Karpas-422 (cell line): ENCODE measurements at regions not wholly inside any gene's neighbourhood (a gene's known extent, or its start where the extent isn't known, plus 50 kb on each side); places are given as distances from the start of the nearest gene placed in this dataset.
"Not testable (repeated sequence)": the region's sequence is repeated elsewhere in the genome, so short reads cannot be mapped to it uniquely, and the experiment has no call there.

ENCODE experiments used
- DNase-seq: peaks from one replicate; pipeline ENCODE4 v3.0.0-alpha.2; 2015
- H2AFZ ChIP-seq: fragments of 200-600 bp; sonication (generic); 2 replicates; pipeline ENCODE4 v1.6.1; 2014; ENCODE audit warnings: antibody characterized with exemption, low read length, mixed read lengths
- H3K27ac ChIP-seq: fragments of 200-600 bp; sonication (generic); 2 replicates; pipeline ENCODE4 v1.5.1; 2014; ENCODE audit warnings: mild to moderate bottlenecking, low read length, moderate library complexity
- H3K27me3 ChIP-seq: fragments of 200-600 bp; sonication (generic); 2 replicates; pipeline ENCODE4 v1.6.1; 2014; ENCODE audit warnings: low read length, mixed read lengths
- H3K36me3 ChIP-seq: fragments of 200-600 bp; sonication (generic); 2 replicates; pipeline ENCODE4 v1.6.1; 2014; ENCODE audit warnings: low read length, mixed read lengths; ENCODE audit not compliant: insufficient read depth
- H3K4me1 ChIP-seq: fragments of 200-600 bp; sonication (generic); 2 replicates; pipeline ENCODE4 v1.6.1; 2014; ENCODE audit warnings: mild to moderate bottlenecking, low read length, mixed read lengths
- H3K4me2 ChIP-seq: fragments of 200-600 bp; sonication (generic); 2 replicates; pipeline ENCODE4 v1.6.1; 2014; ENCODE audit warnings: low read length, low read depth, mild to moderate bottlenecking; ENCODE audit not compliant: poor library complexity, severe bottlenecking
- H3K4me3 ChIP-seq: fragments of 200-600 bp; sonication (generic); 2 replicates; pipeline ENCODE4 v1.5.1; 2014; ENCODE audit warnings: mild to moderate bottlenecking, antibody characterized with exemption, low read length, mixed read lengths
- H3K79me2 ChIP-seq: fragments of 200-600 bp; sonication (generic); 2 replicates; pipeline ENCODE4 v1.6.1; 2014; ENCODE audit warnings: mild to moderate bottlenecking, low read length, mixed read lengths
- H3K9ac ChIP-seq: fragments of 200-600 bp; sonication (generic); 2 replicates; pipeline ENCODE4 v1.6.0; 2014; ENCODE audit warnings: low read length
- H3K9me2 ChIP-seq: fragments of 200-600 bp; sonication (generic), shearing (Covaris generic); replicated peaks from 2 replicates; pipeline ENCODE4 v1.6.0; 2014; ENCODE audit warnings: mild to moderate bottlenecking, low read length, moderate library complexity; ENCODE audit not compliant: insufficient read depth
- H3K9me3 ChIP-seq: fragments of 300-700, 200-600 bp; sonication (generic); 2 replicates; pipeline ENCODE4 v1.6.1; 2014; ENCODE audit warnings: low read length, mixed read lengths
- H4K20me1 ChIP-seq: fragments of 200-600 bp; sonication (generic); 2 replicates; pipeline ENCODE4 v1.6.1; 2014; ENCODE audit warnings: mild to moderate bottlenecking, antibody characterized with exemption, low read length, low read depth; ENCODE audit not compliant: insufficient read depth

GRCh38 chr1:149686593-149687238 lies 95.8 kb upstream of the FCGR1A start:
- not testable (repeated sequence) for H3K4me3 ChIP-seq, H3K9me2 ChIP-seq, H3K79me2 ChIP-seq, H3K4me2 ChIP-seq, H4K20me1 ChIP-seq, H3K4me1 ChIP-seq, H3K27ac ChIP-seq, H3K9ac ChIP-seq, H3K9me3 ChIP-seq, H3K27me3 ChIP-seq, DNase-seq, H3K36me3 ChIP-seq, H2AFZ ChIP-seq

DNA sequence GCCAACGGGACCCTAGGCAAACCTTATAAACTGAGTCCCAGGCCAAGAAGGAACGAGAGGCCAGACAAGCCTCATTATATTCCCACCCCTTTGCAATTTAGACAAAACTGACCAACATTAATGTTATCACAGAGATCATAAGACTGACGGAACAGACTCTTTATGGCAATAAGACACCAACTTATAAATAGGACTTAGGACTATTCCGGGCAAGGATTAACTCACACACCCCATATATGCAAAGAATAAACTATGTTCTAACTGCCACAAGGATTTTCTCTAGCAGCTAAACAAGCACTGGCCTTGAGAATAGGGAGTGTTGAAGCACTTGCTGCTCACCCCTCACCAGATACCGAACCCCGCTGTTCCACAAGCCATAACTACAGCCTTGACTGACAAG lies 91.1 kb upstream of the FCGR1A start:
- H4K20me1 ChIP-seq, H3K27me3 ChIP-seq, H3K9ac ChIP-seq, H3K36me3 ChIP-seq, H3K27ac ChIP-seq, H3K4me1 ChIP-seq, H3K79me2 ChIP-seq, H3K4me3 ChIP-seq, H3K9me2 ChIP-seq, H2AFZ ChIP-seq, DNase-seq, H3K9me3 ChIP-seq, H3K4me2 ChIP-seq: not testable (repeated sequence)

DNA sequence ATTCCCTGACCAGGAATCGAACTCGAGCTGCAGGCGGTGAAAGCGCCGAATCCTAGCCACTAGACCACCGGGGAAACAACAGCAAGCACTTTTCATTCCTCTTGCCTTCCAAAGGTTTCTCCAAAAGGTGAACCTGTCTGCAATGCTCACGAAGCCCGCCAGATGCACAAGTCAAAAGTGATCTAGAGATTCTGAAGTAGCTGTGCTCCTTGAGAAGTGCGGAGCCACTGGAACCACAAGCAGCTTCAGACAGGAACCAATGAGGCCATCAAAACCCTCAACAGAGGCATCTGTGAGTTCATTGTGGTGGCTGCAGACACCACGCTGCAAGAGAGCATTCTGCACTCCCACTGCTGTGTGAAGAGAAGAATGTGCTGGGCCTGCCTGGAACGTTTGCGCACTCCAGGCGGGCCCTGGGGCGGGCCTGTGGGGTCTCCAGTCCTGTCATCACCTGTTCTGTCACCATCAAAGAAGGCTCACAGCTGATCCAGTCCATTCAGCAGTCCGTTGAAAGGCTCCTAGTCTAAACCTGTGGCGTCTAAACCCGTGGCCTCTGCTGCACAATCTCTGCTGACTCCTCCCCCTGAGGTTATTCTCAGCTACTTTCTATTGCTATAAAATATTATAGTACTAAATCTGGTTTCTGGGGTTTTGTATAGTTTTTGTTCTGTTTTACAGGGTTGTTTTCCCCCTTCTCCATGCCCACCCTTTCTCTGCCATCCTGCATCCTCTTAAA lies 89.5 kb upstream of the FCGR1A start:
- H3K4me1 ChIP-seq, DNase-seq: not testable (repeated sequence)

DNA sequence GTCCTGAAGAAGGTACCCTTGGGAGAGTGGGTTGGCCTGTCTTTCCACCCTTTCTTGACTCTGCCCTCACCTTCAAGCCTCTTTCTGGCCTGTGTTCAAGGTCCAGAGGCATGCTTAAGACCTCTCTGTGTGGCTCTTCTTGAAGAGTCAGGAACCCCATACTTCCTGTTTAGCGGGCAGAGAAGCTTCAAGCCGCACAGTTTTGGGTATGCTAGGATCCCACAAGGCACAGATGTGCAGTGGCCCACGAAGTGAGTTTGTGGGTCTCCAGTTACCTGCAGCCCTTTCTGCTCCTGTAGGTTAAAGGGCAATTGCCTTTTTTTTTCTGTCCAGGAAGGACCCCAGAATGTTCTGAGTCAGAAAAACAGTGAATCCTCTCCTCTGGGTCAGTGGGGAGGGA lies 87.4 kb upstream of the FCGR1A start:
- not testable (repeated sequence) for DNase-seq, H3K27me3 ChIP-seq

More for the DNA sequence above, 89.5 kb upstream of the FCGR1A start:
- not testable (repeated sequence) for H3K9me3 ChIP-seq, H2AFZ ChIP-seq, H3K36me3 ChIP-seq, H3K9me2 ChIP-seq, H3K9ac ChIP-seq, H3K27ac ChIP-seq, H4K20me1 ChIP-seq, H3K79me2 ChIP-seq, H3K27me3 ChIP-seq, H3K4me2 ChIP-seq, H3K4me3 ChIP-seq

DNA sequence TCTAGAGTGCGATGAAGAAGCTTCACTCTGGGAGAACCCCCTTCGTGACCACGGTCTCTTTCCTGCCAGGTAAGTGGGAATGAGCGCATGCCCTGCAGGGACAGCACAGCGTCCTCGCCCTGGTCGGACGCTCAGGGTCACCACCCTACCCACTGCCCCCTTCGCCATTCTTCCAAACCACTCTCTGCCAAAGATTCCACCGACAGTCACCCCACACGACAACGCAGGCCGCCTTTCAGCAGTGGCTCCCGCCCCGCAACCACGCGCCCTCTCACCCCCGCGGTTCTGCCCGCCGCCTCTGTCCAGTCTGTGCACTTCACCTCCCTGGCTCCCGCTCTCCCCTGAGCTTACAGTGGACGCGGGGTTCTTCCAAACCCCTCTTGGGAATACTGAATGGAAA lies 82.3 kb upstream of the FCGR1A start:
- DNase-seq, H3K27ac ChIP-seq, H3K9me2 ChIP-seq, H3K27me3 ChIP-seq, H3K4me3 ChIP-seq, H3K9ac ChIP-seq, H3K4me1 ChIP-seq, H3K36me3 ChIP-seq, H3K9me3 ChIP-seq, H3K4me2 ChIP-seq, H3K79me2 ChIP-seq, H4K20me1 ChIP-seq, H2AFZ ChIP-seq: not testable (repeated sequence)

More for the DNA sequence above, 87.4 kb upstream of the FCGR1A start:
- not testable (repeated sequence) for H3K9ac ChIP-seq, H2AFZ ChIP-seq, H3K4me1 ChIP-seq, H3K9me2 ChIP-seq, H3K4me3 ChIP-seq, H3K79me2 ChIP-seq, H3K4me2 ChIP-seq, H3K36me3 ChIP-seq, H3K9me3 ChIP-seq, H3K27ac ChIP-seq, H4K20me1 ChIP-seq

- DNase-seq, H3K4me1 ChIP-seq, H3K9me3 ChIP-seq, H3K27ac ChIP-seq, H3K27me3 ChIP-seq, H3K4me3 ChIP-seq, H3K36me3 ChIP-seq, H3K4me2 ChIP-seq, H2AFZ ChIP-seq, H3K9me2 ChIP-seq, H3K9ac ChIP-seq, H3K79me2 ChIP-seq, H4K20me1 ChIP-seq: not testable (repeated sequence)
Measured at GRCh38 chr1:149700677-149701567, 81.6 kb upstream of the FCGR1A start.

DNA sequence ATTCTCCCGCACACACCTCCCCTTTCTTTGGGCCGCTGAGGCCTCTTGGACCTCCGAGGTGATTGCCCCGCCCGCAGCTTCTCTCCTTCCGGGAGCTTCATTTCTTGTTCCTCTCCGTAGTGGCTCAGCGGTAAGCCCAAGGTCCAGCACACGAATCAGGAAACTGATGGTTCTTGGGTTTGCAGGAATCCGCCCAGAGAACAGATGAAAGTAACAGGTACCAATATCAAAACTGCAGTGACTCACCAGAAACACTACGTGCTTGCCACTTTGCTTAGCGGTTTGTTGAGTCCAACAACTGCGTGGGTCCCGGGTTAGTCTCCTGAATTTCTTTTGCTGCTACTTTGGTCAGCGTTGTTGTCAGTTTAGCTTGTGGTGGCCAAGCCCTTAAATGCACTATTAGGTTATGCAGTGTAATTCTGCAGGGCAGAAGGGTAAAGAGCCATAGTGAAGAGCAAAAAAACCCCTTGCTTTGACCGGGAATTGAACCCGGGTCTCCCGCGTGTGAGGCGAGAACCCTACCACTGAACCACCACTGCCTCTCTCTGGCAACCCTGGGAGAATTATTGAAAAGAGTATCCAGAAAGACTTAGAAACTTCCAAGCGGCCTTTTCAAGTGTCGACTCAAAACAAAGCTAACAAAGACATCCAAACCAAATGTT lies 74.2 kb upstream of the FCGR1A start:
- not testable (repeated sequence) for H3K79me2 ChIP-seq, H3K9me3 ChIP-seq, H3K4me3 ChIP-seq, H3K27ac ChIP-seq, H3K9ac ChIP-seq, H2AFZ ChIP-seq, DNase-seq, H4K20me1 ChIP-seq, H3K4me2 ChIP-seq, H3K4me1 ChIP-seq, H3K36me3 ChIP-seq, H3K27me3 ChIP-seq, H3K9me2 ChIP-seq

DNA sequence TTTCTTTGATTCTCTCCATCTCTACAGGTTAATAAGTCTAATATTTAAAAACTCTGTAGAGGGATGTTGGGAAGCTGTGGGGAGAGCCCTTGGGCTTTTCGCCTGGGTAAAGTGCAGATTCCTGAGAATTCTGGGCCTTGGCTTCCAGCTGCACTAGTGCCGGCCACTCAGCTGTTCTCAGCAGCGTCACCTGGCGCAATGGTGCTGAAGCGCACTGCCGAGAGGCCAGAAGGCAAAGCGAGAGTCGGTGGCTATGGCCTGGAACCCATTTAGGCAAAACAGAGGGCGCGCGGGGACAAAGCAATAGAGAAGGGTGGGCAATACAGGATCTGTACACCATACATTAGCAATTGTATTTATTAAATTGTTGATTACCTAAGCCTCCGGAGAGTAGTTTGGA lies 70.8 kb upstream of the FCGR1A start:
- H3K27ac ChIP-seq, H3K36me3 ChIP-seq, H3K27me3 ChIP-seq, H3K9me3 ChIP-seq, H3K9ac ChIP-seq, H3K9me2 ChIP-seq, DNase-seq, H3K79me2 ChIP-seq, H3K4me3 ChIP-seq, H3K4me2 ChIP-seq, H2AFZ ChIP-seq, H4K20me1 ChIP-seq, H3K4me1 ChIP-seq: not testable (repeated sequence)
